WTC11 (cell line): ENCODE measurements at regions not wholly inside any gene's neighbourhood (a gene's known extent, or its start where the extent isn't known, plus 50 kb on each side); places are given as distances from the start of the nearest gene placed in this dataset.

Experiments
- CTCF ChIP-seq: fragments of 200-600 bp; IDR thresholded peaks from 2 replicates; pipeline ENCODE4 v1.8.0; 2022; ENCODE audit warnings: antibody characterized with exemption
- JUN ChIP-seq: sonication (generic); formaldehyde crosslinking; IDR thresholded peaks from 2 replicates; pipeline ENCODE4 v1.8.0; 2023; ENCODE audit warnings: mild to moderate bottlenecking, missing genetic modification reagents

GRCh38 chr18:78713069-78713468 is 266.5 kb upstream of the SALL3 start:
- TF ChIP-seq JUN (CRISPR knock-in tag) (no peak; the same call in 1 of the 2 replicates), CTCF (no peak)
